Renal cortical epithelial cell (primary cell): ENCODE measurements at regions not wholly inside any gene's neighbourhood (a gene's known extent, or its start where the extent isn't known, plus 50 kb on each side); places are given as distances from the start of the nearest gene placed in this dataset.

Experiments
- DNase-seq: peaks from one replicate; pipeline ENCODE4 v3.0.0-alpha.2; 2011; ENCODE audit warnings: low read depth

- DNase-seq, result peak; percentile 47
Measured at GRCh38 chr4:140213116-140213515, 59.1 kb upstream of the MAML3 start.

DNA sequence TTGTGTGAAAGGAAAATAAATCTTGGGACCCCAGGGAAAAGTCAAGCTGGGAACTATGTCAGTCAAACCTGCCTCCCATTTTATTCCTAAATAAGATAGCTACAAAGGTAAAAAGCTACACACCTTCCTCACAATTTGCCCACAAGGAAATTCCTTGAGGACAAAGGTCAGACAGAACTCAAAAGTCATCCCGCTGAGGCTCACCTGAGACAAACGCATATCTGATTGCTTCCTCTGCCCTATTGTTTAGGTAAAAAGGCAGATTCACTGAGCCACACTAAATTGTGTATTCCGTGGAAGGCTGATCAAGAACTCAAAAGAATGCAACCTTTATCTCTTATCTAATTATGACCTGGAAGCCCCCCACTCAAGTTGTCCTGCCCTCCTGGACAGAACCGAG, 58.7 kb upstream of the MAML3 start:
- DNase-seq, result no peak

DNA sequence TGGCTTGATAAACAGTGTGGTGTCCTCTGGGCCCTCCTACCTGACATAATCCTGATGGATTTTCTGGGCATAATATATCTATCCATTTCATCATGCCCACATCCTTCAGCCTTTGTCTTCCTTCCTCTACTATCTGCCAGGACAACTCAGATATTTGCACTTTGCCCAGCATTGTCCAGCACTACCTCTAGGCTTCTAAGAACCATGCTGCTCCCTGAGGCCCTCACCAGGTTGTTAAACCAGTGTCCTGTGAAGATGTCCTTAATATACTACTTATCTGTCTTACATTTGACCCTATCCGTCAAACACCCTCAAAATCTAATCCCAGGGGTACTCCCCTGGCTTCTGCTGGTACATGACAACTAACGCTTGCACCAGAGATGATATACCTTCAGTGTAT, 58.2 kb upstream of the MAML3 start:
- no peak for DNase-seq

DNA sequence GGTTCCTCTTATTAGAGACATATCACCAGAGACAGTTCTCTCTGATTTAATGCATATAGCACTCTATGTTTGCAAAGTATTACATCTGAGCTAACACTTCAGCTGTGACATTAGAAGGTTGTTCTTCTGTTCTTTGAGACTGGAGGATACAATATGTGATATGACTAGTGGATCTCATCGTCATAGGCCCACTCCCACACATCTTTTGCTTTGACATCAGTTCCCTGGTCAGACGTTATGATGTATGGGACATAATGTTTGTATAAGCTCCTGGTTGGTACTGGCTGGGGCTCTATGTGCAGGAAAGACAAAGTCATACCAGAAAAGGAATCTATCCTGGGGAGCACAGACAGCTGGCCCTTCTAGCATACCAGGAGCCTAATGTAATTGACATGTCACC, 57.7 kb upstream of the MAML3 start:
- DNase-seq, result no peak

DNA sequence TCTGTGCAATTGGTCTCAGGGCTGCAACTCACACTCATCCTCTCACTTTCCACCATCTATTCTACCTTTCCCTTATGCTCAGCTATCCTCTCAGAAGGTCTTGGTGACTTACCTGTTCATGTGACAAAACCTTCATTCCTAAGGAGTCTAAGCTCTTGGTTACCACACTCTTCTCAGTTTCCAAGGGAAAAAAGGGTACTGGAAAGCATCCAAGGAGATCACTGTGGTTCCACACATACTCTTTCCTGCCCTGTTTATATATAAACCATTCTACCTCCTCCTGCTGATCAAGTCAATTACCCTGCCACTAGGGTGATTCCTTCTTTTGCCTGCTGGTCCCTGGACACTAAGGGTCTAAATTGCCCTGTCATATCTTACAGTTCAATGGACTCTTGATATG, 57.2 kb upstream of the MAML3 start:
- DNase-seq, result peak; percentile 70

DNA sequence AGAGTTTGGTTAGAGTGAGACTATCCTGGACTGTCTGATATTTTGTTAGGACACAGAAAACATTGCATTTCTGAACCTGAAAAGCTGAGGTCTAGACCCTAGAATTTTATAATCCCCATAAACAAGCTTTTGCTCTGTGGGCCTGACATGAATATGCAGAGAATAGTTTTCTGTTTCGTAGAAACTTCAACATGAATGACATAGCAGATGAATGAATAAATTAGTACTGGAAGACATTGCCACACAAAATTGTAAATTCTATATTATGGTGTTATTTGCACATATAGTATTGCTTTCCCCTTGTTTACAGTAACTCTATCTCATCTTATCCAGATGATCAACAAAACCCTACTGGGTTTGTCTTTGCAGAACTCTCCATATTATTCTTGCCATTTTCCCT, 54.9 kb upstream of the MAML3 start:
- no peak for DNase-seq
